ENCODE measurements at regions not wholly inside any gene's neighbourhood (a gene's known extent, or its start where the extent isn't known, plus 50 kb on each side); places are given as distances from the start of the nearest gene placed in this dataset.

DNA sequence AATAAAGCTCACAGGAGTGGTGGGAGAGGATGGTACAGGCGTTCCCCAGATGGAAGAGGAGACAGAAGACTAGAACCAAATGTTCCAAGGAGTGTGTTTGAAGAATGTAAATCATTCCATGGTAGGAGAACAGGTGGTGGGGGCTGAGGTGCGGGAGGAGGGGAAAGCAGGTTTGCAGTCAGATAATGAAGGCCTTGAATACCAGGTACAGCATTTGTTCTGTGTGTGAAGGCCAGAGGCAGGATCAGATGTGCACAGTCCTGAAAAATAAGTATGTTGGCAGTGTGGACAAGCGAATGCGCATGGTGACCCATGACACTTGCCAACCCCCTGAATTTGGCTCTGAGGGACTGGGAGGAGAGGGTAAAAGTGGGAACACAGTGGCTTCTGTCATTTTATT lies 59.9 kb upstream of the ALDH1B1 start:
- WGBS (ENCODE audit: low lambda C conversion rate, missing lambda C conversion rate) = 92% methylated on average over 4 of the region's 4 CpGs
- H3K79me2 ChIP-seq = no peaks in the 10 kb centered on the region
- H3K27me3 ChIP-seq = no peaks in the 10 kb centered on the region
- no peak for DNase-seq (ENCODE audit: low spot score)
- H3K9me2 ChIP-seq (replicated peaks; ENCODE audit: insufficient read depth) = no peaks in the 10 kb centered on the region
- no peak overlapping the region for H3K4me3 ChIP-seq
- H2AFZ ChIP-seq = no peak overlapping the region
- no peaks in the 10 kb centered on the region for H3K9me3 ChIP-seq (ENCODE audit: low read depth)
- H3K27ac ChIP-seq = no peak overlapping the region
- no peak for TF ChIP-seq EZH2 (IDR thresholded peaks at IDR 0.05; ENCODE audit: borderline replicate concordance)
- TF ChIP-seq, protein P1, sequence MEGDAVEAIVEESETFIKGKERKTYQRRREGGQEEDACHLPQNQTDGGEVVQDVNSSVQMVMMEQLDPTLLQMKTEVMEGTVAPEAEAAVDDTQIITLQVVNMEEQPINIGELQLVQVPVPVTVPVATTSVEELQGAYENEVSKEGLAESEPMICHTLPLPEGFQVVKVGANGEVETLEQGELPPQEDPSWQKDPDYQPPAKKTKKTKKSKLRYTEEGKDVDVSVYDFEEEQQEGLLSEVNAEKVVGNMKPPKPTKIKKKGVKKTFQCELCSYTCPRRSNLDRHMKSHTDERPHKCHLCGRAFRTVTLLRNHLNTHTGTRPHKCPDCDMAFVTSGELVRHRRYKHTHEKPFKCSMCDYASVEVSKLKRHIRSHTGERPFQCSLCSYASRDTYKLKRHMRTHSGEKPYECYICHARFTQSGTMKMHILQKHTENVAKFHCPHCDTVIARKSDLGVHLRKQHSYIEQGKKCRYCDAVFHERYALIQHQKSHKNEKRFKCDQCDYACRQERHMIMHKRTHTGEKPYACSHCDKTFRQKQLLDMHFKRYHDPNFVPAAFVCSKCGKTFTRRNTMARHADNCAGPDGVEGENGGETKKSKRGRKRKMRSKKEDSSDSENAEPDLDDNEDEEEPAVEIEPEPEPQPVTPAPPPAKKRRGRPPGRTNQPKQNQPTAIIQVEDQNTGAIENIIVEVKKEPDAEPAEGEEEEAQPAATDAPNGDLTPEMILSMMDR (IDR thresholded peaks at IDR 0.05; ENCODE audit: poor library complexity) = no peak
- no peak for TF ChIP-seq EZH2phosphoT487 (IDR thresholded peaks at IDR 0.05; ENCODE audit: low read depth, severe bottlenecking, unreplicated experiment)
- no peak overlapping the region for H3K4me2 ChIP-seq
- H3K36me3 ChIP-seq (replicated peaks; ENCODE audit: insufficient read depth, low read depth) = no peaks in the 10 kb centered on the region
- no peaks in the 10 kb centered on the region for H4K20me1 ChIP-seq (ENCODE audit: insufficient read depth, poor library complexity, severe bottlenecking)
- H3K4me1 ChIP-seq (ENCODE audit: insufficient read depth) = no peaks in the 10 kb centered on the region

- H3K9me3 ChIP-seq (ENCODE audit: low read depth) = no peaks in the 10 kb centered on the region
- H3K4me1 ChIP-seq (ENCODE audit: insufficient read depth) = no peaks in the 10 kb centered on the region
- H3K9me2 ChIP-seq (replicated peaks; ENCODE audit: insufficient read depth) = no peaks in the 10 kb centered on the region
- no peaks in the 10 kb centered on the region for H3K79me2 ChIP-seq
- TF ChIP-seq, protein P1 (IDR thresholded peaks at IDR 0.05; ENCODE audit: poor library complexity) = no peak
- TF ChIP-seq EZH2phosphoT487 (IDR thresholded peaks at IDR 0.05; ENCODE audit: low read depth, severe bottlenecking, unreplicated experiment) = no peak
- TF ChIP-seq EZH2 (IDR thresholded peaks at IDR 0.05; ENCODE audit: borderline replicate concordance) = no peak
- no peak overlapping the region for H3K4me2 ChIP-seq
- H3K27ac ChIP-seq = no peak overlapping the region
- no peak overlapping the region for H3K4me3 ChIP-seq
- no peaks in the 10 kb centered on the region for H3K27me3 ChIP-seq
- 91% methylated on average over 8 of the region's 8 CpGs for WGBS (ENCODE audit: low lambda C conversion rate, missing lambda C conversion rate)
- no peaks in the 10 kb centered on the region for H3K36me3 ChIP-seq (replicated peaks; ENCODE audit: insufficient read depth, low read depth)
- no peak overlapping the region for H2AFZ ChIP-seq
- no peak for DNase-seq (ENCODE audit: low spot score)
- H4K20me1 ChIP-seq (ENCODE audit: insufficient read depth, poor library complexity, severe bottlenecking) = no peaks in the 10 kb centered on the region
Measured at GRCh38 chr9:38331141-38331540, 61.4 kb upstream of the ALDH1B1 start.

GRCh38 chr9:38329968-38330367 lies 62.5 kb upstream of the ALDH1B1 start:
- Histone ChIP-seq H2AFZ (no peak overlapping the region), H3K27me3 (no peaks in the 10 kb centered on the region), H3K79me2 (no peaks in the 10 kb centered on the region), H3K9me2 (replicated peaks; ENCODE audit: insufficient read depth) (no peaks in the 10 kb centered on the region), H3K36me3 (replicated peaks; ENCODE audit: insufficient read depth, low read depth) (no peaks in the 10 kb centered on the region), H3K27ac (no peak overlapping the region), H3K9me3 (ENCODE audit: low read depth) (no peaks in the 10 kb centered on the region), H4K20me1 (ENCODE audit: insufficient read depth, poor library complexity, severe bottlenecking) (no peaks in the 10 kb centered on the region), H3K4me1 (ENCODE audit: insufficient read depth) (no peaks in the 10 kb centered on the region), H3K4me2 (no peak overlapping the region), H3K4me3 (no peak overlapping the region)
- DNase-seq (ENCODE audit: low spot score) = no peak
- WGBS (ENCODE audit: low lambda C conversion rate, missing lambda C conversion rate) = 91% methylated on average over 11 of the region's 11 CpGs
- TF ChIP-seq EZH2phosphoT487 (IDR thresholded peaks at IDR 0.05; ENCODE audit: low read depth, severe bottlenecking, unreplicated experiment) = no peak
- no peak for TF ChIP-seq EZH2 (IDR thresholded peaks at IDR 0.05; ENCODE audit: borderline replicate concordance)
- TF ChIP-seq, protein P1 (IDR thresholded peaks at IDR 0.05; ENCODE audit: poor library complexity) = no peak

GRCh38 chr9:38328765-38329164 lies 63.7 kb upstream of the ALDH1B1 start:
- TF ChIP-seq EZH2 (IDR thresholded peaks at IDR 0.05; ENCODE audit: borderline replicate concordance) (no peak), EZH2phosphoT487 (IDR thresholded peaks at IDR 0.05; ENCODE audit: low read depth, severe bottlenecking, unreplicated experiment) (no peak)
- TF ChIP-seq, protein P1 (IDR thresholded peaks at IDR 0.05; ENCODE audit: poor library complexity) = no peak
- no peak for DNase-seq (ENCODE audit: low spot score)
- H3K9me3 ChIP-seq (ENCODE audit: low read depth) = no peaks in the 10 kb centered on the region
- no peaks in the 10 kb centered on the region for H4K20me1 ChIP-seq (ENCODE audit: insufficient read depth, poor library complexity, severe bottlenecking)
- no peaks in the 10 kb centered on the region for H3K27me3 ChIP-seq
- H3K36me3 ChIP-seq (replicated peaks; ENCODE audit: insufficient read depth, low read depth) = no peaks in the 10 kb centered on the region
- H3K4me1 ChIP-seq (ENCODE audit: insufficient read depth) = no peaks in the 10 kb centered on the region
- no peaks in the 10 kb centered on the region for H3K9me2 ChIP-seq (replicated peaks; ENCODE audit: insufficient read depth)
- 75% methylated on average over 1 of the region's 1 CpG for WGBS (ENCODE audit: low lambda C conversion rate, missing lambda C conversion rate)
- no peak overlapping the region for H3K4me2 ChIP-seq
- H3K4me3 ChIP-seq = no peak overlapping the region
- no peak overlapping the region for H2AFZ ChIP-seq
- H3K27ac ChIP-seq = no peak overlapping the region
- H3K79me2 ChIP-seq = no peaks in the 10 kb centered on the region
